ENCODE measurements at regions not wholly inside any gene's neighbourhood (a gene's known extent, or its start where the extent isn't known, plus 50 kb on each side); places are given as distances from the start of the nearest gene placed in this dataset.

GRCh38 chr3:197447057-197447456, 108.7 kb downstream of the BDH1 start (continued):
- TF ChIP-seq CHD7 (IDR thresholded peaks at IDR 0.05; ENCODE audit: insufficient replicate concordance, low read length): no peak
- TF ChIP-seq RBBP5 (IDR thresholded peaks at IDR 0.05; ENCODE audit: borderline replicate concordance, low read depth, low read length): no peak
- no peak for TF ChIP-seq POLR2A (IDR thresholded peaks at IDR 0.05; ENCODE audit: control extremely low read depth in 1 of 2, low read depth in 2 of 2, low read length in 2 of 2)
- TF ChIP-seq HDAC6 (IDR thresholded peaks at IDR 0.05; ENCODE audit: low read depth, low read length): no peak
- TF ChIP-seq BRCA1 (IDR thresholded peaks at IDR 0.05; ENCODE audit: low read depth, low read length): no peak
- TF ChIP-seq CBX5 (IDR thresholded peaks at IDR 0.05; ENCODE audit: low read depth, low read length): no peak
- TF ChIP-seq SIX5 (IDR thresholded peaks at IDR 0.05; ENCODE audit: low read depth, low read length): no peak

Measured in H1 (cell line).